A673 (cell line): ENCODE measurements at regions not wholly inside any gene's neighbourhood (a gene's known extent, or its start where the extent isn't known, plus 50 kb on each side); places are given as distances from the start of the nearest gene placed in this dataset.

Source experiments
- BruUV-seq: library from RNA; stranded (reverse); fragments of 400-500 nt; replicated peaks from 2 replicates; lab custom pipeline; 2021; lab: Mats Ljungman, UMichigan
- CTCF ChIA-PET: fragments of 300-600 bp; sonication (Branson Sonifier 250); formaldehyde crosslinking; loops from one replicate; lab custom pipeline; 2022; ENCODE audit warnings: antibody characterized with exemption; lab: Charles Lee
- POLR2A ChIA-PET: fragments of 300-600 bp; sonication (Branson Sonifier 250); formaldehyde crosslinking; loops from one replicate; lab custom pipeline; 2022; ENCODE audit warnings: antibody characterized with exemption; ENCODE audit not compliant: low non-redundant PET; lab: Charles Lee
- DNase-seq: peaks from one replicate; pipeline ENCODE4 v3.0.0-alpha.2; 2015; ENCODE audit warnings: low spot score
- H3K27ac ChIP-seq: fragments of 200-600 bp; sonication (generic); 2 replicates; pipeline ENCODE4 v1.5.1; 2016; ENCODE audit warnings: mixed run types, low read depth, mild to moderate bottlenecking, mixed read lengths, antibody characterized with exemption, low read length; ENCODE audit not compliant: poor library complexity, severe bottlenecking
- H3K27me3 ChIP-seq: fragments of 200-600 bp; sonication (generic); replicated peaks from 2 replicates; pipeline ENCODE4 v1.6.1; 2017; ENCODE audit warnings: mixed run types, low read depth, mild to moderate bottlenecking, mixed read lengths, antibody characterized with exemption, low read length; ENCODE audit not compliant: insufficient read depth, poor library complexity
- H3K36me3 ChIP-seq: fragments of 200-600 bp; sonication (generic); 2 replicates; pipeline ENCODE4 v1.6.1; 2016; ENCODE audit warnings: mixed run types, mild to moderate bottlenecking, mixed read lengths, antibody characterized with exemption, low read length; ENCODE audit not compliant: insufficient read depth, poor library complexity, severe bottlenecking
- H3K4me1 ChIP-seq: fragments of 200-600 bp; sonication (generic); 2 replicates; pipeline ENCODE4 v1.6.1; 2017; ENCODE audit warnings: mixed run types, mild to moderate bottlenecking, mixed read lengths, antibody characterized with exemption, low read length; ENCODE audit not compliant: insufficient read depth, poor library complexity, severe bottlenecking
- H3K4me3 ChIP-seq: fragments of 200-600 bp; sonication (generic); 2 replicates; pipeline ENCODE4 v1.5.1; 2016; ENCODE audit warnings: low read depth, mixed run types, mild to moderate bottlenecking, mixed read lengths, low read length; ENCODE audit not compliant: poor library complexity, severe bottlenecking
- H3K9me3 ChIP-seq: fragments of 200-600 bp; sonication (generic); 2 replicates; pipeline ENCODE4 v1.6.1; 2016; ENCODE audit warnings: mixed run types, low read depth, mild to moderate bottlenecking, mixed read lengths, antibody characterized with exemption, low read length; ENCODE audit not compliant: poor library complexity, severe bottlenecking
- CTCF ChIP-seq: fragments of 300-800, 200-600 bp; sonication (generic); conservative IDR thresholded peaks from 2 replicates; pipeline ENCODE4 v1.5.1; 2017; ENCODE audit warnings: low read depth, mild to moderate bottlenecking, antibody characterized with exemption, low read length, moderate library complexity, mixed read lengths
- EZH2 ChIP-seq: fragments of 200-600 bp; sonication (generic); IDR thresholded peaks from 2 replicates; pipeline ENCODE4 v1.6.1; 2017; ENCODE audit warnings: borderline replicate concordance, low read depth, mild to moderate bottlenecking, mixed read lengths, antibody characterized with exemption, low read length; ENCODE audit not compliant: poor library complexity, severe bottlenecking
- intact Hi-C: fragments of 100-400 bp; cut with micrococcal nuclease; formaldehyde crosslinking; loops from one replicate; pipeline ENCODE4 v1.10.0; 2022; ENCODE audit not compliant: unreplicated experiment

DNA sequence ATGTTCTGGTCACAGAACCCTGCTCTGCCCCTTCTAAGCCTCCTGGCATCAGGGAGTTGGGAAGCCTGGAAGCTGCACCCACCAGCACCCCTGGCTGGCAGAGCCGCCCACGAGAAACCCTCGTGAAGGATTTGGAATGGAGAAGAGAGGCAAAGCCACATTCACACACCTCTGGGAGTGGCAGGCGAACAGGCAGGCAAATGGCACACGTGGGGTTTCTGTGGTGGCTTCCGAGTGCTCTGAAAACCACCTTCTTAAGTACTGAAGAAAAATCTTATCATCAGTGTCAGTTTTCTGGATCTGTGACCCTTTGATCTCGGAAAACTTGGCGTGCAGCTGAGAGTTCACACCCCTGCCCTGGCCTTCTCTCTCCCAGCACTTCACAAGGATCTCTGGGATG lies 442.2 kb upstream of the FRG1 start:
- H3K27ac ChIP-seq, result no peak overlapping the region
- no peak for DNase-seq
- H3K36me3 ChIP-seq, result no peaks in the 10 kb centered on the region
- ChIA-PET POLR2A (no interaction called here), CTCF (no interaction called here)
- peaks cover 13% of the 10 kb centered on the region for H3K27me3 ChIP-seq
- intact Hi-C loops, result no loop called here
- no TSS peak for BruUV-seq
- H3K4me1 ChIP-seq, result no peaks in the 10 kb centered on the region
- no peak overlapping the region for H3K4me3 ChIP-seq
- TF ChIP-seq EZH2, result no peak
- no peak for TF ChIP-seq CTCF
- H3K9me3 ChIP-seq, result no peaks in the 10 kb centered on the region

- Histone ChIP-seq H3K27me3 (peaks cover 11% of the 10 kb centered on the region), H3K9me3 (no peaks in the 10 kb centered on the region), H3K36me3 (no peaks in the 10 kb centered on the region), H3K27ac (no peak overlapping the region), H3K4me1 (no peaks in the 10 kb centered on the region), H3K4me3 (no peak overlapping the region)
- intact Hi-C loops, result no loop called here
- TF ChIP-seq CTCF (no peak), EZH2 (no peak)
- POLR2A ChIA-PET, result no interaction called here
- no TSS peak for BruUV-seq
- DNase-seq, result no peak
- CTCF ChIA-PET, result no interaction called here
Observed at GRCh38 chr4:189499696-189500095, 441.0 kb upstream of the FRG1 start.

- Histone ChIP-seq H3K9me3 (no peaks in the 10 kb centered on the region), H3K27ac (no peak overlapping the region), H3K4me1 (no peaks in the 10 kb centered on the region), H3K36me3 (no peaks in the 10 kb centered on the region), H3K4me3 (no peak overlapping the region), H3K27me3 (peaks cover 11% of the 10 kb centered on the region)
- ChIA-PET POLR2A (no interaction called here), CTCF (no interaction called here)
- BruUV-seq, result no TSS peak
- TF ChIP-seq EZH2, result no peak
- no peak for TF ChIP-seq CTCF
- no peak for DNase-seq
- intact Hi-C loops, result no loop called here
Observed at GRCh38 chr4:189500970-189501369, 439.7 kb upstream of the FRG1 start.
